Hindlimb muscle (tissue), 1 donor: ENCODE measurements at regions not wholly inside any gene's neighbourhood (a gene's known extent, or its start where the extent isn't known, plus 50 kb on each side); places are given as distances from the start of the nearest gene placed in this dataset.

ENCODE experiments used
- DNase-seq: peaks from one replicate; pipeline ENCODE4 v3.0.0-alpha.2; 2013

DNA sequence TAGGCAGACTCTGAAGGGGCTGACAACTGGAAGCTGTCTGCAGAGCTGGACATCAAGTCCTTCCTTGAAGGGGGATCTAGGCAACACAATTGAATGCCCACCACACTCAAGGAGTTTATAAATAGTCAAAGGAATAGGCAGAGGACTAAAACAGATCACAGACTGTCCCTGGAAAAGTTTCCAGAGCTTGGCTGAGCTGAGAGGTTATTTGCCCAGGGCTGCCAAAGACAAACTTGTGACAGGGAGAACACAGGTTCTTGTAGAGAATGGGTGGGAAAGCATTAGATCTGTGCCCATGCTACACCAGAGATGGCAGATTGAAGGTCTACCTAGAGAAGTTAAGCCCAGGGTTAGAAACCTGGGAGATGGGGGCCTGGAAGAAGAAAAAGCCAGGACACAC lies 344.6 kb downstream of the MID1IP1 start:
- DNase-seq: no peak

GRCh38 chrX:39149761-39150160 lies 348.5 kb downstream of the MID1IP1 start:
- peak; percentile 38 for DNase-seq

DNA sequence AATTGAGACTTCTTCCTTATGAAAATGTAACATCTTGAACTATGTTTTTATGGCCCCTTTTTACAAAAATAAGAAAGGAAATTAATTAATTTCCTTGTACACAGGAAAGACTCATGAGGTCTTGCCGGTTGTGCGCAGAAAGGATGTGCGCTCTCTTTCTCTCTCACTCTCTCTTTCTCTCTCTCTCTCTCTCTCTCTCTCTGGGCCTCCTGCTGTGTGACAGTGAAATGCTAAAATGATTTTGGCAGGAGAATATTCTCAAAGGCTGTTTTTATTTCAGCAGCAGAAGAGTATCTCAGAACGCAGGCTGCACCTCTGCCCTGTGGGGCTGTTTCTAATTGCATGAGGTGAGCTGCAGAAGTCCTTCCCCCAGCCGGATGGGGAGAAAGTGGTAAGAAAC lies 349.0 kb downstream of the MID1IP1 start:
- DNase-seq: no peak

GRCh38 chrX:39150621-39151020 lies 349.4 kb downstream of the MID1IP1 start:
- no peak for DNase-seq

DNA sequence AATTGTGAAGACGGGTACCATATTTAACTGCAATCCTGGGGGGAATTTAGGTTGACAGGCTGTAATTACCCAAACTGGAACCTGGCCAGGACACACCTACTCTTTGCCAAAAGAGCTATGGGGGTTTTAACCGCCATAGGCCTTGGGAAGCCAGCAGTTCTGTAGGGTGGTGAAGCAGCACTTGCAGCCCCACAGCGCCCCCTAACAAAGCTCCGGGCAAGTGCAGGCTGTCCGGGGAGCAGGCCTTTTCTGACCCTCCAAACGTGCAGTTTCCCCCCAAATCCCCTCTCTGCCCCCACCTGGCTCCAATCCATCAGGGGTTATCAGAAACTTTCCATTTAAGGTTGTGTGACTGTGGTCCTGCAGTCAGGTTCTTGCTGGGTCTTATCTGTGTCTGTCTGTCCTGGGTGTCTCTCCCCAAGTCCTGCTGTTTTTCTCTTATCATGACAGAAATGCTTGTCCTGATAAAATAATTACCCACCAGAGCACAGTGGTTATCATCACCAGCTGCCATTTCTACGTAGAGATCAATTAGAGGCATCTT lies 350.9 kb downstream of the MID1IP1 start:
- peak; percentile 8 for DNase-seq

DNA sequence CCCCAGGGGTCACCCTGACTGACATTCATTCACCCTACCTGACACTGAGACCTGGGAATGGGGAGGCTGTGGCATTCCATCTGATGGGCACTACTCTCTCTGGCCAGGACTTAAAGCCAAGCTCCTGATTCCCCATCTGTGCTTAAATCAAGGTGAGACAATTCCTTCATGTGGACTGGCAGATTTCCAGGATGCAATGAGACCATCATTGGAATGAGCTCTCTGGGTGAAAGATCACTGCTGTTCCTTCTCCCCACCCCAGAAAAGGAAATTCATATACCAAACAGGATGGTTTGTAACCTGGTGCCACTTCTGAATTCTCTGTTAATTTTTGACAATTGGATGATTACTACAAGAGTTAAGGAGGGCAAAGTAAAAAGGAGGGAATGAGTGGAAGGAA lies 354.8 kb downstream of the MID1IP1 start:
- DNase-seq: no peak

- no peak for DNase-seq
These were observed 355.7 kb downstream of the MID1IP1 start for GRCh38 chrX:39157006-39157405.

- no peak for DNase-seq
These were observed 356.5 kb downstream of the MID1IP1 start for GRCh38 chrX:39157796-39158195.

- no peak for DNase-seq
These were observed 357.8 kb downstream of the MID1IP1 start for GRCh38 chrX:39158801-39159657.

GRCh38 chrX:39159921-39160507 lies 358.8 kb downstream of the MID1IP1 start:
- no peak for DNase-seq

DNA sequence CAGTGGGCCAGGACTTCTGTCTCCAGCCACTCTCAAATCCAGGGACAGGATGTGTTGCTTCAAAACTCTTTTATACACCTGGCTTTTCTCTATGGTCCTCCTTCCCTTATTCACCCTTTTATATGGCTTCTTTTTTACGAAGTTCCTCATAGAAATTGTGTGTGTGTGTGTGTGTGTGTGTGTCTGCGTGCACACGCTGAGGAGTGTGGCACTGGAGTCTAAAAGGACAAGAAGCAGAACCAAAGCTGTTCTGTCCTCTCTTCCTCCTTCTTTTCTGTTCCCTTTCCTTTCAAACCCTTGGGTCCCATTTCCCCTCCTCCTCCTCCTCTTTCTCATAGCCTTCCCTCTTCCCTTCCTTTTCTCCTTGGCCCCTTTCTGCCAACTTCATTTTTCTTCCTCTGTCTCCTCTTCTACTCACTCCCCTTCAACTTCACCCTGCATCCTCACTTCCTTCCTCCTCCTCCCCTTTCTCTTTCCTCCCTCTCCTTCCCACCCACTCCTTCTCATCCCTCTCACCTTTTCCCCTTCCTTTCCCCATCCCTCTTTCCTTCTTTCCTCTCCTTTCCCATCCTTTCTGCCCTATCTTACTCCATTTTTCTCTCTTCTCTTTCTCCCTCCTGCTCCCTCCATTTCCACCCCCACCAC lies 360.5 kb downstream of the MID1IP1 start:
- no peak for DNase-seq

DNA sequence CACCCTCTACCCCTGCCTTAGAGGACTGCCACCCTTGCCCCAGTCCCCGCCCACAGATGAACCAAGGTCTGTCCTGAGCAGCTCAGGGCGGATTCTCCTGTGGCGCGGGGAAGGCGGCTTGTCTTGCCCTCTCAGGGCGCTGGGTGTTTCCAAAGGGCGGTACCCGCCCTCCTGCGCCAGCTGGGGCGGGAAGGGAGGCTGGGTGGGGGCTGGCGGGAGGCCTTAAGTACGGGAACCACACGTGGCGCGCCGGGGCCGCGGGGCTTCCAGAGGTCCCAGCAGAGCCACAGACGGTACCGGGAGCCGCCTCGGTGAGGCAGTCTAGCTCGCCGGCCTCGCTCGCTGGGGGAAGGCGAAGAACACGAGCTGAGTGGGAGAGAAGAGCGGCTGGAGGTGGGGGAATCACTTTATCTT lies 361.1 kb downstream of the MID1IP1 start:
- DNase-seq: peak; percentile 16

- DNase-seq: no peak
These were observed 362.4 kb downstream of the MID1IP1 start for GRCh38 chrX:39163581-39164126.

DNA sequence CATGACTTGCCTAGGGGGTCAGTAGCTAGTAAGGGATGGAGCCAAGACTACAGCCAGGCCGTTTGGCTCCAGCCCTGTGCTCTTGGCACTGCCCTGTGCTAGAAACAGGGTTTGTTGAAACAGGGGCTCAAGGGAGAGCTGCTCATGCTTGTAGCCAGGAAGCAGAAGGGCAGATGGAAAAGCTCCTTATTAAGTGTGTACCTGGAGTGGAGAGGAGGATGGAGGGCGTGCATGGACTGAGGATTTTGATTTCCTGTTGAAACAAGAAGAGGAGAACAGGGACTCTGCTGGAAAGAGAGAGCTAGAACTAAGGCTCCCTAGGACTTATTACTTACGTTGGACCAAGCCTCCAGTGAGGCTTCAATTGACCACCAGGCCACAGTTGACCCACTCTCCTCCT lies 363.0 kb downstream of the MID1IP1 start:
- no peak for DNase-seq

- no peak for DNase-seq
These were observed 363.9 kb downstream of the MID1IP1 start for GRCh38 chrX:39165185-39165584.

GRCh38 chrX:39165773-39166172 lies 364.5 kb downstream of the MID1IP1 start:
- DNase-seq: no peak

- DNase-seq: no peak
These were observed 366.5 kb downstream of the MID1IP1 start for GRCh38 chrX:39167791-39168190.

- DNase-seq: no peak
These were observed 367.4 kb downstream of the MID1IP1 start for GRCh38 chrX:39168609-39169008.

DNA sequence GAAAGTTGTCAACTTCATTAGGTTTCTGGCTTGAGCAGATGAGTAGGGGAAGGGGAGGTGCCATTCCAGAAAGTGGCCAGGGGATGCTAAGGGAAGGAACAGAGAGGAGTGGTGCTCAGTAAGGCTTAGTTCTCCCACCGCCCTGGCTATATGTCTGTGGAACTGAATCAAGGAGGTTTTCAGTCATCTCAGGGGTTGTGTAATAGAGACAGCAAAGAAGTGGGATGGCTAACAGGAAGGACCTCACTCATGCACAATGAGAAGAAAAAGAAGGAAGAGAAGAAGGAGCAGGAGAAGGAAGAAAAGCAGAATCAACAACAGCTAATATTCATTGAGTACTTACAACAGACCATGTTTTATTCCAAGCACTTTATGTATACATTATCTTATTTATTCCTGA lies 368.7 kb downstream of the MID1IP1 start:
- no peak for DNase-seq

GRCh38 chrX:39170464-39170863 lies 369.2 kb downstream of the MID1IP1 start:
- no peak for DNase-seq

DNA sequence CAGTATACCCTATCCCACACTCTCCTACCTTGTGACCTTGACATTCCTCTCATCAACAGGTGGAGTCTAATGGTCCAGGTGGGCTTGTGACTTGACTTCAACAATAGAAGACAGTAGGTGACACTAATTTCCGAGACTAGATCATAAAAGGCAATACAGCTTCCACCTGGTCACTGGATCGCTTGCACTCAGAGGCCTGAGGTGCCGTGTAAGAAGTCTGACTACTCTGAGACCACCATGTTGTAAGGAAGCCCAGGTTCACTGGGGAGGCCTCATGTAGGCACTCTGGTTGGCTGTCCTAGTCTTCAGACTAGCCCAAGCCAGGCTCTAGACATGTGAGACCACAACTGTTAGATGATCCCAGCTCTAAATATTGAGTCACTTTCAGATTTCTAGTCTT lies 370.4 kb downstream of the MID1IP1 start:
- DNase-seq: no peak

GRCh38 chrX:39174241-39174771 lies 373.0 kb downstream of the MID1IP1 start:
- DNase-seq: no peak
